ENCODE measurements at regions not wholly inside any gene's neighbourhood (a gene's known extent, or its start where the extent isn't known, plus 50 kb on each side); places are given as distances from the start of the nearest gene placed in this dataset.

GRCh38 chr3:135851201-135852081, 114.1 kb upstream of the PPP2R3A start:
- TF ChIP-seq, protein P1, sequence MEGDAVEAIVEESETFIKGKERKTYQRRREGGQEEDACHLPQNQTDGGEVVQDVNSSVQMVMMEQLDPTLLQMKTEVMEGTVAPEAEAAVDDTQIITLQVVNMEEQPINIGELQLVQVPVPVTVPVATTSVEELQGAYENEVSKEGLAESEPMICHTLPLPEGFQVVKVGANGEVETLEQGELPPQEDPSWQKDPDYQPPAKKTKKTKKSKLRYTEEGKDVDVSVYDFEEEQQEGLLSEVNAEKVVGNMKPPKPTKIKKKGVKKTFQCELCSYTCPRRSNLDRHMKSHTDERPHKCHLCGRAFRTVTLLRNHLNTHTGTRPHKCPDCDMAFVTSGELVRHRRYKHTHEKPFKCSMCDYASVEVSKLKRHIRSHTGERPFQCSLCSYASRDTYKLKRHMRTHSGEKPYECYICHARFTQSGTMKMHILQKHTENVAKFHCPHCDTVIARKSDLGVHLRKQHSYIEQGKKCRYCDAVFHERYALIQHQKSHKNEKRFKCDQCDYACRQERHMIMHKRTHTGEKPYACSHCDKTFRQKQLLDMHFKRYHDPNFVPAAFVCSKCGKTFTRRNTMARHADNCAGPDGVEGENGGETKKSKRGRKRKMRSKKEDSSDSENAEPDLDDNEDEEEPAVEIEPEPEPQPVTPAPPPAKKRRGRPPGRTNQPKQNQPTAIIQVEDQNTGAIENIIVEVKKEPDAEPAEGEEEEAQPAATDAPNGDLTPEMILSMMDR (IDR thresholded peaks at IDR 0.05; ENCODE audit: poor library complexity, severe bottlenecking), result no peak
- TF ChIP-seq POLR2AphosphoS5 (IDR thresholded peaks at IDR 0.05) (no peak), EZH2 (IDR thresholded peaks at IDR 0.05; ENCODE audit: borderline replicate concordance, insufficient read depth, low read length, poor library complexity, severe bottlenecking) (no peak), EP300 (conservative IDR thresholded peaks at IDR 0.05; ENCODE audit: poor library complexity, severe bottlenecking) (no peak), RAD21 (conservative IDR thresholded peaks at IDR 0.05) (no peak)
- TF ChIP-seq, protein P2, sequence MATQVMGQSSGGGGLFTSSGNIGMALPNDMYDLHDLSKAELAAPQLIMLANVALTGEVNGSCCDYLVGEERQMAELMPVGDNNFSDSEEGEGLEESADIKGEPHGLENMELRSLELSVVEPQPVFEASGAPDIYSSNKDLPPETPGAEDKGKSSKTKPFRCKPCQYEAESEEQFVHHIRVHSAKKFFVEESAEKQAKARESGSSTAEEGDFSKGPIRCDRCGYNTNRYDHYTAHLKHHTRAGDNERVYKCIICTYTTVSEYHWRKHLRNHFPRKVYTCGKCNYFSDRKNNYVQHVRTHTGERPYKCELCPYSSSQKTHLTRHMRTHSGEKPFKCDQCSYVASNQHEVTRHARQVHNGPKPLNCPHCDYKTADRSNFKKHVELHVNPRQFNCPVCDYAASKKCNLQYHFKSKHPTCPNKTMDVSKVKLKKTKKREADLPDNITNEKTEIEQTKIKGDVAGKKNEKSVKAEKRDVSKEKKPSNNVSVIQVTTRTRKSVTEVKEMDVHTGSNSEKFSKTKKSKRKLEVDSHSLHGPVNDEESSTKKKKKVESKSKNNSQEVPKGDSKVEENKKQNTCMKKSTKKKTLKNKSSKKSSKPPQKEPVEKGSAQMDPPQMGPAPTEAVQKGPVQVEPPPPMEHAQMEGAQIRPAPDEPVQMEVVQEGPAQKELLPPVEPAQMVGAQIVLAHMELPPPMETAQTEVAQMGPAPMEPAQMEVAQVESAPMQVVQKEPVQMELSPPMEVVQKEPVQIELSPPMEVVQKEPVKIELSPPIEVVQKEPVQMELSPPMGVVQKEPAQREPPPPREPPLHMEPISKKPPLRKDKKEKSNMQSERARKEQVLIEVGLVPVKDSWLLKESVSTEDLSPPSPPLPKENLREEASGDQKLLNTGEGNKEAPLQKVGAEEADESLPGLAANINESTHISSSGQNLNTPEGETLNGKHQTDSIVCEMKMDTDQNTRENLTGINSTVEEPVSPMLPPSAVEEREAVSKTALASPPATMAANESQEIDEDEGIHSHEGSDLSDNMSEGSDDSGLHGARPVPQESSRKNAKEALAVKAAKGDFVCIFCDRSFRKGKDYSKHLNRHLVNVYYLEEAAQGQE (IDR thresholded peaks at IDR 0.05; ENCODE audit: borderline replicate concordance), result no peak

All from neural cell (in vitro differentiated cells).